ENCODE measurements at regions not wholly inside any gene's neighbourhood (a gene's known extent, or its start where the extent isn't known, plus 50 kb on each side); places are given as distances from the start of the nearest gene placed in this dataset.

- TF ChIP-seq EZH2 (IDR thresholded peaks at IDR 0.05; ENCODE audit: borderline replicate concordance, insufficient read depth, low read depth, low read length, poor library complexity, severe bottlenecking), result no peak
- TF ChIP-seq CTCF (IDR thresholded peaks at IDR 0.05), result no peak
Measured at GRCh38 chr7:106397994-106398393, 113.2 kb upstream of the NAMPT start.
